Liver (tissue), 8 donors: ENCODE measurements at regions not wholly inside any gene's neighbourhood (a gene's known extent, or its start where the extent isn't known, plus 50 kb on each side); places are given as distances from the start of the nearest gene placed in this dataset.

ENCODE experiments used
- DNase-seq: peaks from one replicate; pipeline ENCODE4 v3.0.0-alpha.2; 2017; ENCODE audit warnings: low spot score
- H3K27ac ChIP-seq, 2 donors: one replicate each; pipeline ENCODE4 v1.7.0; 2013; ENCODE audit warnings: inconsistent platforms in 2 of 2, low read length in 2 of 2, control low read depth in 1 of 2, low read depth in 1 of 2, mild to moderate bottlenecking in 1 of 2
- H3K27me3 ChIP-seq, 4 donors: one replicate each; pipeline versions ENCODE4 v1.6.1 to v1.7.0; 2013; ENCODE audit warnings: low read length in 3 of 4, inconsistent platforms in 1 of 4, mild to moderate bottlenecking in 1 of 4, moderate library complexity in 1 of 4; ENCODE audit not compliant: control insufficient read depth in 4 of 4, insufficient read depth in 4 of 4
- H3K36me3 ChIP-seq, 4 donors: one replicate each; pipeline versions ENCODE4 v1.6.1 to v1.7.0; 2013; ENCODE audit warnings: low read length in 3 of 4, mild to moderate bottlenecking in 3 of 4, low read depth in 1 of 4, moderate library complexity in 1 of 4; ENCODE audit not compliant: control insufficient read depth in 4 of 4, insufficient read depth in 3 of 4
- H3K4me1 ChIP-seq, 4 donors: one replicate each; pipeline versions ENCODE4 v1.6.1 to v1.7.0; 2013; ENCODE audit warnings: low read length in 3 of 4, mild to moderate bottlenecking in 3 of 4, moderate library complexity in 1 of 4; ENCODE audit not compliant: control insufficient read depth in 4 of 4, insufficient read depth in 4 of 4
- H3K4me3 ChIP-seq, 3 donors: one replicate each; pipeline versions ENCODE4 v1.6.1 to v1.7.0; 2013; ENCODE audit warnings: low read length in 3 of 3, control low read depth in 1 of 3, low read depth in 1 of 3, mild to moderate bottlenecking in 1 of 3
- H3K9ac ChIP-seq, 2 donors: one replicate each; pipeline ENCODE4 v1.7.0; 2013; ENCODE audit warnings: low read length in 2 of 2, mild to moderate bottlenecking in 2 of 2, moderate library complexity in 2 of 2, control low read depth in 1 of 2, low read depth in 1 of 2
- H3K9me3 ChIP-seq, 4 donors: one replicate each; pipeline versions ENCODE4 v1.6.1 to v1.7.0; 2013; ENCODE audit warnings: low read length in 3 of 4; ENCODE audit not compliant: control insufficient read depth in 4 of 4
- EGR1 ChIP-seq, 2 donors: IDR thresholded peaks; 2 replicates each; pipeline ENCODE4 v1.6.1; 2016 to 2018; ENCODE audit warnings: antibody characterized with exemption in 2 of 2, low read depth in 2 of 2
- FOXA1 ChIP-seq: IDR thresholded peaks from 2 replicates; pipeline ENCODE4 v1.6.1; 2016; ENCODE audit warnings: antibody characterized with exemption
- FOXA2 ChIP-seq: IDR thresholded peaks from 2 replicates; pipeline ENCODE4 v1.6.1; 2016; ENCODE audit warnings: antibody characterized with exemption
- GABPA ChIP-seq, 2 donors: IDR thresholded peaks in 1 of 2; conservative IDR thresholded peaks in 1 of 2; 2 replicates each; pipeline ENCODE4 v1.6.1; 2016; ENCODE audit warnings: antibody characterized with exemption in 2 of 2, mild to moderate bottlenecking in 1 of 2, moderate library complexity in 1 of 2
- HNF4A ChIP-seq, 2 donors: conservative IDR thresholded peaks; 2 replicates each; pipeline ENCODE4 v1.6.1; 2016; ENCODE audit warnings: antibody characterized with exemption in 2 of 2, mild to moderate bottlenecking in 2 of 2
- HNF4G ChIP-seq: IDR thresholded peaks from 2 replicates; pipeline ENCODE4 v1.6.1; 2016; ENCODE audit warnings: antibody characterized with exemption
- JUND ChIP-seq, 2 donors: IDR thresholded peaks; 2 replicates each; pipeline ENCODE4 v1.6.1; 2016; ENCODE audit warnings: antibody characterized with exemption in 2 of 2
- NR2F2 ChIP-seq: IDR thresholded peaks from 2 replicates; pipeline ENCODE4 v1.6.1; 2016; ENCODE audit warnings: antibody characterized with exemption
- RAD21 ChIP-seq, 2 donors: IDR thresholded peaks; 2 replicates each; pipeline ENCODE4 v1.6.1; 2016; ENCODE audit warnings: antibody characterized with exemption in 2 of 2, mild to moderate bottlenecking in 2 of 2
- RXRA ChIP-seq, 2 donors: IDR thresholded peaks; 2 replicates each; pipeline ENCODE4 v1.6.1; 2017 to 2018; ENCODE audit warnings: antibody characterized with exemption in 2 of 2, mild to moderate bottlenecking in 1 of 2
- SP1 ChIP-seq: IDR thresholded peaks from 2 replicates; pipeline ENCODE4 v1.6.1; 2018; ENCODE audit warnings: antibody characterized with exemption, mild to moderate bottlenecking
- TAF1 ChIP-seq: conservative IDR thresholded peaks from 2 replicates; pipeline ENCODE4 v1.6.1; 2016; ENCODE audit warnings: antibody characterized with exemption, mild to moderate bottlenecking
- YY1 ChIP-seq: IDR thresholded peaks from 2 replicates; pipeline ENCODE4 v1.6.1; 2016; ENCODE audit warnings: antibody characterized with exemption, mild to moderate bottlenecking
- WGBS: extraction: QIAGEN DNeasy Blood & Tissue Kit; methylation state at CpG from one replicate; pipeline ENCODE4 v1.1.7; 2013; 5-methylcytosine and 5-hydroxymethylcytosine counted together
- TF ChIP-seq, protein P1 (sequence below): IDR thresholded peaks from 2 replicates; pipeline ENCODE4 v1.6.1; 2016; ENCODE audit warnings: antibody characterized with exemption
- TF ChIP-seq, protein P2 (sequence below): IDR thresholded peaks from 2 replicates; pipeline ENCODE4 v1.6.1; 2016; ENCODE audit warnings: antibody characterized with exemption
- TF ChIP-seq, protein P3 (sequence below): fragments of 150-350 bp; IDR thresholded peaks from 2 replicates; pipeline ENCODE4 v1.5.1; 2017; ENCODE audit warnings: improper control_type of control experiment, low read depth, low read length; ENCODE audit not compliant: missing input control
- TF ChIP-seq, protein P4 (sequence below): IDR thresholded peaks from 2 replicates; pipeline ENCODE4 v1.6.1; 2016; ENCODE audit warnings: antibody characterized with exemption
- TF ChIP-seq, protein P5 (sequence below): IDR thresholded peaks from 2 replicates; pipeline ENCODE4 v1.6.1; 2016; ENCODE audit warnings: antibody characterized with exemption, mild to moderate bottlenecking
- donor health status: healthy.
- donor health status: healthy.
- donor health status: healthy.
- donor health status: healthy.
- donor health status: healthy.

DNA sequence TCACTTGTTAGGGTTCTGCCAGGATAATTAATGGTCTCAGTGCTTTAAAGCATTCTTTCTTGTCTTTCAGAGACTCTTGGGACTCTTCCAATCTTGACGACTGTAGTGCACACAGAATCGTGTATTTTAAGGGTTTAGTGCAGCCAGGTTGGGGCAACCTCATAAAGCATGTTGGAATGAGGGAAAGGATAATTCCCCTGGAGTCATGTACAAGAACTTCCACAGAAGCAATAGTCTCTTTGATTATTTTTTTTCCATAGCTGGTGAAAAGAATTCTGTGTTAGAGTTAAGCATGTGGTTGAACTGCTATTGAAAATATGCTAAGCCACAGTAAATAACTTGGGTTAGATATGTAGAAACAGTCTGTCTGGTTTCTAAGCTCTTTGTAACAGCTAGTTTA, 246.8 kb upstream of the DAAM1 start:
- Histone ChIP-seq H3K4me3 (no peak overlapping the region), H3K4me1 (no peaks in the 10 kb centered on the region), H3K9me3 (no peaks in the 10 kb centered on the region), H3K27ac (no peak overlapping the region), H3K27me3 (no peaks in the 10 kb centered on the region), H3K36me3 (no peaks in the 10 kb centered on the region), H3K9ac (no peak overlapping the region)
- TF ChIP-seq GABPA (IDR thresholded peaks at IDR 0.05 in 1 of 2, conservative IDR thresholded peaks at IDR 0.05 in 1 of 2) (no peak), FOXA1 (no peak), RAD21 (IDR thresholded peaks at IDR 0.05) (no peak), SP1 (no peak), HNF4G (no peak), TAF1 (no peak), HNF4A (conservative IDR thresholded peaks at IDR 0.05) (no peak), RXRA (IDR thresholded peaks at IDR 0.05) (no peak), JUND (IDR thresholded peaks at IDR 0.05) (no peak), EGR1 (IDR thresholded peaks at IDR 0.05; ENCODE audit: low read depth in 2 of 2) (no peak), FOXA2 (no peak), NR2F2 (no peak), YY1 (no peak)
- TF ChIP-seq, protein P1, sequence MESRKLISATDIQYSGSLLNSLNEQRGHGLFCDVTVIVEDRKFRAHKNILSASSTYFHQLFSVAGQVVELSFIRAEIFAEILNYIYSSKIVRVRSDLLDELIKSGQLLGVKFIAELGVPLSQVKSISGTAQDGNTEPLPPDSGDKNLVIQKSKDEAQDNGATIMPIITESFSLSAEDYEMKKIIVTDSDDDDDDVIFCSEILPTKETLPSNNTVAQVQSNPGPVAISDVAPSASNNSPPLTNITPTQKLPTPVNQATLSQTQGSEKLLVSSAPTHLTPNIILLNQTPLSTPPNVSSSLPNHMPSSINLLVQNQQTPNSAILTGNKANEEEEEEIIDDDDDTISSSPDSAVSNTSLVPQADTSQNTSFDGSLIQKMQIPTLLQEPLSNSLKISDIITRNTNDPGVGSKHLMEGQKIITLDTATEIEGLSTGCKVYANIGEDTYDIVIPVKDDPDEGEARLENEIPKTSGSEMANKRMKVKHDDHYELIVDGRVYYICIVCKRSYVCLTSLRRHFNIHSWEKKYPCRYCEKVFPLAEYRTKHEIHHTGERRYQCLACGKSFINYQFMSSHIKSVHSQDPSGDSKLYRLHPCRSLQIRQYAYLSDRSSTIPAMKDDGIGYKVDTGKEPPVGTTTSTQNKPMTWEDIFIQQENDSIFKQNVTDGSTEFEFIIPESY = no peak
- TF ChIP-seq, protein P2, sequence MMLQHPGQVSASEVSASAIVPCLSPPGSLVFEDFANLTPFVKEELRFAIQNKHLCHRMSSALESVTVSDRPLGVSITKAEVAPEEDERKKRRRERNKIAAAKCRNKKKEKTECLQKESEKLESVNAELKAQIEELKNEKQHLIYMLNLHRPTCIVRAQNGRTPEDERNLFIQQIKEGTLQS = no peak
- TF ChIP-seq, protein P3, sequence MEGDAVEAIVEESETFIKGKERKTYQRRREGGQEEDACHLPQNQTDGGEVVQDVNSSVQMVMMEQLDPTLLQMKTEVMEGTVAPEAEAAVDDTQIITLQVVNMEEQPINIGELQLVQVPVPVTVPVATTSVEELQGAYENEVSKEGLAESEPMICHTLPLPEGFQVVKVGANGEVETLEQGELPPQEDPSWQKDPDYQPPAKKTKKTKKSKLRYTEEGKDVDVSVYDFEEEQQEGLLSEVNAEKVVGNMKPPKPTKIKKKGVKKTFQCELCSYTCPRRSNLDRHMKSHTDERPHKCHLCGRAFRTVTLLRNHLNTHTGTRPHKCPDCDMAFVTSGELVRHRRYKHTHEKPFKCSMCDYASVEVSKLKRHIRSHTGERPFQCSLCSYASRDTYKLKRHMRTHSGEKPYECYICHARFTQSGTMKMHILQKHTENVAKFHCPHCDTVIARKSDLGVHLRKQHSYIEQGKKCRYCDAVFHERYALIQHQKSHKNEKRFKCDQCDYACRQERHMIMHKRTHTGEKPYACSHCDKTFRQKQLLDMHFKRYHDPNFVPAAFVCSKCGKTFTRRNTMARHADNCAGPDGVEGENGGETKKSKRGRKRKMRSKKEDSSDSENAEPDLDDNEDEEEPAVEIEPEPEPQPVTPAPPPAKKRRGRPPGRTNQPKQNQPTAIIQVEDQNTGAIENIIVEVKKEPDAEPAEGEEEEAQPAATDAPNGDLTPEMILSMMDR = no peak
- TF ChIP-seq, protein P4, sequence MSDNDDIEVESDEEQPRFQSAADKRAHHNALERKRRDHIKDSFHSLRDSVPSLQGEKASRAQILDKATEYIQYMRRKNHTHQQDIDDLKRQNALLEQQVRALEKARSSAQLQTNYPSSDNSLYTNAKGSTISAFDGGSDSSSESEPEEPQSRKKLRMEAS = no peak
- TF ChIP-seq, protein P5, sequence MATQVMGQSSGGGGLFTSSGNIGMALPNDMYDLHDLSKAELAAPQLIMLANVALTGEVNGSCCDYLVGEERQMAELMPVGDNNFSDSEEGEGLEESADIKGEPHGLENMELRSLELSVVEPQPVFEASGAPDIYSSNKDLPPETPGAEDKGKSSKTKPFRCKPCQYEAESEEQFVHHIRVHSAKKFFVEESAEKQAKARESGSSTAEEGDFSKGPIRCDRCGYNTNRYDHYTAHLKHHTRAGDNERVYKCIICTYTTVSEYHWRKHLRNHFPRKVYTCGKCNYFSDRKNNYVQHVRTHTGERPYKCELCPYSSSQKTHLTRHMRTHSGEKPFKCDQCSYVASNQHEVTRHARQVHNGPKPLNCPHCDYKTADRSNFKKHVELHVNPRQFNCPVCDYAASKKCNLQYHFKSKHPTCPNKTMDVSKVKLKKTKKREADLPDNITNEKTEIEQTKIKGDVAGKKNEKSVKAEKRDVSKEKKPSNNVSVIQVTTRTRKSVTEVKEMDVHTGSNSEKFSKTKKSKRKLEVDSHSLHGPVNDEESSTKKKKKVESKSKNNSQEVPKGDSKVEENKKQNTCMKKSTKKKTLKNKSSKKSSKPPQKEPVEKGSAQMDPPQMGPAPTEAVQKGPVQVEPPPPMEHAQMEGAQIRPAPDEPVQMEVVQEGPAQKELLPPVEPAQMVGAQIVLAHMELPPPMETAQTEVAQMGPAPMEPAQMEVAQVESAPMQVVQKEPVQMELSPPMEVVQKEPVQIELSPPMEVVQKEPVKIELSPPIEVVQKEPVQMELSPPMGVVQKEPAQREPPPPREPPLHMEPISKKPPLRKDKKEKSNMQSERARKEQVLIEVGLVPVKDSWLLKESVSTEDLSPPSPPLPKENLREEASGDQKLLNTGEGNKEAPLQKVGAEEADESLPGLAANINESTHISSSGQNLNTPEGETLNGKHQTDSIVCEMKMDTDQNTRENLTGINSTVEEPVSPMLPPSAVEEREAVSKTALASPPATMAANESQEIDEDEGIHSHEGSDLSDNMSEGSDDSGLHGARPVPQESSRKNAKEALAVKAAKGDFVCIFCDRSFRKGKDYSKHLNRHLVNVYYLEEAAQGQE = no peak
- WGBS = 62% methylated on average over 2 of the region's 2 CpGs
- no peak for DNase-seq

DNA sequence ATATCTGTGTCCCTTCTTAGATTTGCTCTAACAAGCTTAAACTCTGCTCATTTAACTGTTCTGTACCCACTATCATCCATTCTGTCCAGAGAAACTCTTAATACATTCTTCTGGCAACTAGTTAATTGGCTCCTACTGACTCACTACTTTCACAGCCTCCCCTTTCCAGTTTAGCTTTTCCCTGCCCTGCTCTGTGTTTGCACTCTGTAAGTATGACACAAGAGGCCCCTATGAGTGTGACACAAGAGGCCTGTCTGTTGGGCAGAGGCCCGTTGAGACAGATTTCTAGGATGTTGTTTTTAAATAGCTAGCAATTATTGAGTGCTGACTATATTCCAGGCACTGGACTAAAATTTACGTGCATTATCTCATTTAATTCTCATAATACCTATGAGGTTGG, 246.0 kb upstream of the DAAM1 start:
- Histone ChIP-seq H3K27me3 (no peaks in the 10 kb centered on the region), H3K4me3 (no peak overlapping the region), H3K4me1 (no peaks in the 10 kb centered on the region), H3K9me3 (no peaks in the 10 kb centered on the region), H3K36me3 (no peaks in the 10 kb centered on the region), H3K27ac (no peak overlapping the region), H3K9ac (no peak overlapping the region)
- no peak for DNase-seq
- 54% methylated on average over 2 of the region's 2 CpGs for WGBS
- TF ChIP-seq RAD21 (IDR thresholded peaks at IDR 0.05) = no peak
- no peak for TF ChIP-seq GABPA (IDR thresholded peaks at IDR 0.05 in 1 of 2, conservative IDR thresholded peaks at IDR 0.05 in 1 of 2)
- TF ChIP-seq RXRA (IDR thresholded peaks at IDR 0.05) = no peak
- no peak for TF ChIP-seq EGR1 (IDR thresholded peaks at IDR 0.05; ENCODE audit: low read depth in 2 of 2)
- no peak for TF ChIP-seq FOXA2
- TF ChIP-seq, protein P2 = no peak
- TF ChIP-seq YY1 = no peak
- TF ChIP-seq SP1 = no peak
- TF ChIP-seq, protein P5 = no peak
- TF ChIP-seq, protein P3 = no peak
- no peak for TF ChIP-seq FOXA1
- TF ChIP-seq NR2F2 = no peak
